SK-N-SH (cell line): ENCODE measurements at regions not wholly inside any gene's neighbourhood (a gene's known extent, or its start where the extent isn't known, plus 50 kb on each side); places are given as distances from the start of the nearest gene placed in this dataset.

ENCODE experiments used
- CTCF ChIA-PET: fragments of 300-600, 350-600 bp; formaldehyde crosslinking; extraction: SDS; loops from one replicate; lab custom pipeline; 2021; lab: Yijun Ruan, JAX
- POLR2A ChIA-PET: fragments of 350-600 bp; sonication (Branson Sonifier 250); formaldehyde crosslinking; extraction: SDS; loops from one replicate; lab custom pipeline; 2020; ENCODE audit warnings: antibody characterized with exemption, inconsistent platforms; lab: Yijun Ruan, JAX
- DNase-seq: peaks from one replicate; pipeline ENCODE4 v3.0.0; 2012
- H2AFZ ChIP-seq: fragments of 200-600 bp; sonication (generic); 2 replicates; pipeline ENCODE4 v1.8.1; 2016; ENCODE audit warnings: antibody characterized with exemption, mild to moderate bottlenecking, low read depth
- H3F3A ChIP-seq: fragments of 200-600 bp; sonication (generic); replicated peaks from 2 replicates; pipeline ENCODE3; 2016; ENCODE audit warnings: antibody characterized with exemption, mild to moderate bottlenecking; ENCODE audit not compliant: insufficient read depth
- H3K27ac ChIP-seq, 2 experiments: fragments of 200-500 bp in 1 of 2; fragments of 200-600 bp in 1 of 2; sonication (Bioruptor generic) in 1 of 2; sonication (generic), shearing (Covaris generic) in 1 of 2; 2 replicates each; pipeline versions ENCODE4 v1.5.1 to v1.6.1; 2014 to 2016; ENCODE audit warnings: low read depth in 2 of 2, inconsistent platforms in 1 of 2, low read length in 1 of 2, mild to moderate bottlenecking in 1 of 2, mixed read lengths in 1 of 2
- H3K27me3 ChIP-seq: fragments of 200-600 bp; sonication (generic), shearing (Covaris generic); 2 replicates; pipeline ENCODE4 v1.6.1; 2016; ENCODE audit warnings: mixed run types; ENCODE audit not compliant: insufficient read depth
- H3K36me3 ChIP-seq, 2 experiments: fragments of 200-500 bp in 1 of 2; fragments of 200-600 bp in 1 of 2; sonication (Bioruptor generic) in 1 of 2; sonication (generic) in 1 of 2; replicated peaks in 1 of 2; 2 replicates each; pipeline versions ENCODE3 to v1.5.1; 2014 to 2016; ENCODE audit warnings: low read length in 1 of 2, mild to moderate bottlenecking in 1 of 2; ENCODE audit not compliant: insufficient read depth in 2 of 2, control insufficient read depth in 1 of 2
- H3K4me1 ChIP-seq, 2 experiments: fragments of 200-500 bp in 1 of 2; fragments of 200-600 bp in 1 of 2; sonication (Bioruptor generic) in 1 of 2; sonication (generic), shearing (Covaris generic) in 1 of 2; 2 replicates each; pipeline versions ENCODE4 v1.5.1 to v1.6.1; 2014 to 2016; ENCODE audit warnings: low read depth in 1 of 2, low read length in 1 of 2, mixed run types in 1 of 2; ENCODE audit not compliant: insufficient read depth in 2 of 2, control insufficient read depth in 1 of 2
- H3K4me2 ChIP-seq: fragments of 200-600 bp; sonication (generic), shearing (Covaris generic); 2 replicates; pipeline ENCODE4 v1.6.1; 2017; ENCODE audit warnings: mixed run types
- H3K4me3 ChIP-seq, 2 experiments: fragments of 200-500 bp in 1 of 2; fragments of 200-600 bp in 1 of 2; sonication (Bioruptor generic) in 1 of 2; sonication (generic), shearing (Covaris generic) in 1 of 2; 2 replicates each; pipeline versions ENCODE4 v1.5.1 to v1.8.1; 2014 to 2016; ENCODE audit warnings: low read depth in 2 of 2, inconsistent platforms in 1 of 2, low read length in 1 of 2, mild to moderate bottlenecking in 1 of 2, mixed read lengths in 1 of 2, moderate library complexity in 1 of 2
- H3K79me2 ChIP-seq: fragments of 200-600 bp; sonication (generic); 2 replicates; pipeline ENCODE4 v1.8.1; 2017; ENCODE audit warnings: mild to moderate bottlenecking; ENCODE audit not compliant: insufficient read depth
- H3K9ac ChIP-seq: fragments of 200-600 bp; sonication (generic); 2 replicates; pipeline ENCODE4 v1.6.1; 2017; ENCODE audit warnings: mixed run types
- H3K9me2 ChIP-seq: fragments of 200-600 bp; sonication (generic); 2 replicates; pipeline ENCODE4 v1.6.1; 2017; ENCODE audit warnings: mixed run types
- H3K9me3 ChIP-seq: fragments of 200-600 bp; sonication (generic); 2 replicates; pipeline ENCODE4 v1.6.1; 2017; ENCODE audit warnings: mixed run types, mild to moderate bottlenecking, moderate library complexity
- H4K20me1 ChIP-seq: fragments of 200-600 bp; sonication (generic); 2 replicates; pipeline ENCODE4 v1.6.1; 2017; ENCODE audit warnings: mild to moderate bottlenecking, mixed run types; ENCODE audit not compliant: insufficient read depth
- EZH2phosphoT487 ChIP-seq: fragments of 200-600 bp; sonication (generic); IDR thresholded peaks from 2 replicates; pipeline ENCODE4 v1.6.1; 2017; ENCODE audit warnings: low read depth, mixed run types, mild to moderate bottlenecking, antibody characterized with exemption, moderate library complexity, borderline replicate concordance
- POLR2AphosphoS5 ChIP-seq: IDR thresholded peaks from 2 replicates; pipeline ENCODE4 v1.6.1; 2012; ENCODE audit warnings: low read depth, low read length
- RFX5 ChIP-seq: IDR thresholded peaks from 2 replicates; pipeline ENCODE4 v1.6.1; 2012; ENCODE audit warnings: mild to moderate bottlenecking, improper control_type of control experiment, low read length
- SIN3A ChIP-seq: IDR thresholded peaks from 2 replicates; pipeline ENCODE4 v1.6.1; 2012; ENCODE audit warnings: low read depth, mild to moderate bottlenecking, low read length, moderate library complexity, borderline replicate concordance
- TCF12 ChIP-seq: IDR thresholded peaks from 2 replicates; pipeline ENCODE4 v1.4.0; 2012
- TEAD4 ChIP-seq: IDR thresholded peaks from 2 replicates; pipeline ENCODE4 v1.4.0; 2012; ENCODE audit warnings: mild to moderate bottlenecking, borderline replicate concordance; ENCODE audit not compliant: insufficient read depth
- ZBTB33 ChIP-seq: IDR thresholded peaks from 2 replicates; pipeline ENCODE4 v1.4.0; 2012; ENCODE audit warnings: low read depth, borderline replicate concordance
- WGBS: methylation state at CpG from one replicate; pipeline ENCODE4 v1.1.6; 2017; ENCODE audit warnings: low lambda C conversion rate; 5-methylcytosine and 5-hydroxymethylcytosine counted together
- TF ChIP-seq, protein P1 (sequence below): fragments of 150-350 bp; IDR thresholded peaks from 2 replicates; pipeline ENCODE4 v1.6.1; 2017; ENCODE audit warnings: antibody characterized with exemption, low read length, low read depth, borderline replicate concordance
- TF ChIP-seq, protein P2 (sequence below): IDR thresholded peaks from 2 replicates; pipeline ENCODE4 v1.4.0; 2012; ENCODE audit warnings: low read depth, borderline replicate concordance

DNA sequence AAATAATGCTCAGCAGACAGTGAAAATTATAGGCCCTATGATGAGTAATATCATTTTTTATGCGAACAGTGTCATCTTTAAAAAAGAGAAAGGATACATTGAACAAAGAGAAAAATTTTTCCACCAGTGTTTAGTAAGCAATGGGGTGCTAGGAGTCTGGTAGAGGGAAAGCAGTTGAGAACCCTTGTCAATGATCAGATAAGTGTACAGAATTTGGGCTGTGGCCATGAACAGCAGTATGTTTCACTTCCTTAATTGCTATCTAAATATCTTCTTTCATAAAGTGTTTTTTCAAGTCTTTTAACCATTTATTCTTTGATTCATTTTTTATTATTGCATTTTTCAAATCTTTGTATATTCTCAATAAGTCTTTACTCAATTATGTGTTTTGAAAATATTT, 750.7 kb upstream of the KCND2 start:
- Histone ChIP-seq H3K4me3 (no peak overlapping the region), H3F3A (no peaks in the 10 kb centered on the region), H3K27ac (no peak overlapping the region), H3K36me3 (no peaks in the 10 kb centered on the region), H3K4me1 (no peaks in the 10 kb centered on the region), H3K27me3 (no peaks in the 10 kb centered on the region), H2AFZ (no peak overlapping the region), H3K79me2 (no peaks in the 10 kb centered on the region), H3K9ac (no peak overlapping the region), H4K20me1 (no peaks in the 10 kb centered on the region), H3K4me2 (no peak overlapping the region), H3K9me3 (no peaks in the 10 kb centered on the region; the same call in 1 of the 2 replicates), H3K9me2 (peaks cover 4% of the 10 kb centered on the region; the same call in 1 of the 2 replicates)
- ChIA-PET POLR2A (no interaction called here), CTCF (no interaction called here)
- 9% methylated on average over 1 of the region's 1 CpG for WGBS
- TF ChIP-seq, protein P1, sequence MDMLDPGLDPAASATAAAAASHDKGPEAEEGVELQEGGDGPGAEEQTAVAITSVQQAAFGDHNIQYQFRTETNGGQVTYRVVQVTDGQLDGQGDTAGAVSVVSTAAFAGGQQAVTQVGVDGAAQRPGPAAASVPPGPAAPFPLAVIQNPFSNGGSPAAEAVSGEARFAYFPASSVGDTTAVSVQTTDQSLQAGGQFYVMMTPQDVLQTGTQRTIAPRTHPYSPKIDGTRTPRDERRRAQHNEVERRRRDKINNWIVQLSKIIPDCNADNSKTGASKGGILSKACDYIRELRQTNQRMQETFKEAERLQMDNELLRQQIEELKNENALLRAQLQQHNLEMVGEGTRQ = no peak
- TF ChIP-seq POLR2AphosphoS5 = no peak
- TF ChIP-seq, protein P2, sequence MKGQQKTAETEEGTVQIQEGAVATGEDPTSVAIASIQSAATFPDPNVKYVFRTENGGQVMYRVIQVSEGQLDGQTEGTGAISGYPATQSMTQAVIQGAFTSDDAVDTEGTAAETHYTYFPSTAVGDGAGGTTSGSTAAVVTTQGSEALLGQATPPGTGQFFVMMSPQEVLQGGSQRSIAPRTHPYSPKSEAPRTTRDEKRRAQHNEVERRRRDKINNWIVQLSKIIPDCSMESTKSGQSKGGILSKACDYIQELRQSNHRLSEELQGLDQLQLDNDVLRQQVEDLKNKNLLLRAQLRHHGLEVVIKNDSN = no peak
- no peak for DNase-seq

- Histone ChIP-seq H3K79me2 (no peaks in the 10 kb centered on the region), H3K27ac (no peak overlapping the region)
- no peak for DNase-seq
- CTCF ChIA-PET = no interaction called here
- TF ChIP-seq EZH2phosphoT487 (no peak), ZBTB33 (no peak), RFX5 (no peak)
- TF ChIP-seq, all 33 proteins: peak for 0
- Histone ChIP-seq H3K36me3 (no peaks in the 10 kb centered on the region), H3F3A (no peaks in the 10 kb centered on the region), H3K9me3 (no peaks in the 10 kb centered on the region; the same call in 1 of the 2 replicates), H3K4me3 (no peak overlapping the region), H3K9ac (no peak overlapping the region), H3K27me3 (no peaks in the 10 kb centered on the region), H2AFZ (no peak overlapping the region), H3K4me1 (no peaks in the 10 kb centered on the region), H4K20me1 (no peaks in the 10 kb centered on the region), H3K4me2 (no peak overlapping the region), H3K9me2 (peaks cover 4% of the 10 kb centered on the region; the same call in 1 of the 2 replicates)
- POLR2A ChIA-PET = no interaction called here
- 2% methylated on average over 6 of the region's 6 CpGs for WGBS
Observed at GRCh38 chr7:119522698-119523097, 750.3 kb upstream of the KCND2 start.

DNA sequence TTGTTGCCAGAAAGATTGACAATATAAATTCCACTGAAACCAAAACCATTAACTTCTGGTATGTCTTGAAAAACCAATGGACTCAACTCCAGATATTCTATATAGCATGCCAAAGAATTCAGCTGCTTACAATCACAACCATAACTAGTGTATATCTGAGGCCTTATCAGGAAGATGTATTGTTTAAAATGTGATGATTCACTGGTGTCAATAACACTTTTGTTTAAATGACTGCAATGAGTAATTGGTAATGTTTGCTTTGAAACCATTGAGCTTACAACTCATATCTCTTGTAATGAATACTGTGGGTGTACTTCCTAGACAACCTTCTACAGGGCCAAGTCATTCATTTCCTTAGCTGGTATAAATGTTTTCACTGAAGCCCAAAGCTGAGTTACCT, 727.9 kb upstream of the KCND2 start:
- Histone ChIP-seq H3K79me2 (no peaks in the 10 kb centered on the region), H3K27ac (no peak overlapping the region), H3K9me2 (no peaks in the 10 kb centered on the region), H2AFZ (no peak overlapping the region), H3K9ac (no peak overlapping the region), H3K9me3 (no peaks in the 10 kb centered on the region), H3K4me3 (no peak overlapping the region), H3K27me3 (no peaks in the 10 kb centered on the region), H3F3A (no peaks in the 10 kb centered on the region), H3K4me1 (no peaks in the 10 kb centered on the region), H4K20me1 (no peaks in the 10 kb centered on the region), H3K36me3 (no peaks in the 10 kb centered on the region), H3K4me2 (no peak overlapping the region)
- TF ChIP-seq RFX5 (no peak), SIN3A (no peak), TEAD4 (no peak), TCF12 (no peak)
- TF ChIP-seq, protein P2 = no peak
- POLR2A ChIA-PET = no interaction called here
- CTCF ChIA-PET = interaction anchor here (0.8 kb wide), 1 partner anchor 22 kb away, joined by 3 read pairs; no protein-coding TSS in a partner anchor
- no peak for DNase-seq
